Fibroblast of villous mesenchyme (primary cell): ENCODE measurements at regions not wholly inside any gene's neighbourhood (a gene's known extent, or its start where the extent isn't known, plus 50 kb on each side); places are given as distances from the start of the nearest gene placed in this dataset.

Source experiments
- DNase-seq: peaks from one replicate; pipeline ENCODE4 v3.0.0-alpha.2; 2010; ENCODE audit warnings: low read depth
- H3K4me3 ChIP-seq: 2 replicates; pipeline ENCODE4 v1.5.1; 2011; ENCODE audit warnings: low read depth, mild to moderate bottlenecking, low read length
- TF ChIP-seq, protein P1 (sequence below): IDR thresholded peaks from 2 replicates; pipeline ENCODE4 v1.5.1; 2012; ENCODE audit warnings: low read depth, mild to moderate bottlenecking, low read length; ENCODE audit not compliant: insufficient read depth

GRCh38 chr4:18533262-18533775 is 511.8 kb upstream of the LCORL start:
- no peak overlapping the region for H3K4me3 ChIP-seq
- TF ChIP-seq, protein P1, sequence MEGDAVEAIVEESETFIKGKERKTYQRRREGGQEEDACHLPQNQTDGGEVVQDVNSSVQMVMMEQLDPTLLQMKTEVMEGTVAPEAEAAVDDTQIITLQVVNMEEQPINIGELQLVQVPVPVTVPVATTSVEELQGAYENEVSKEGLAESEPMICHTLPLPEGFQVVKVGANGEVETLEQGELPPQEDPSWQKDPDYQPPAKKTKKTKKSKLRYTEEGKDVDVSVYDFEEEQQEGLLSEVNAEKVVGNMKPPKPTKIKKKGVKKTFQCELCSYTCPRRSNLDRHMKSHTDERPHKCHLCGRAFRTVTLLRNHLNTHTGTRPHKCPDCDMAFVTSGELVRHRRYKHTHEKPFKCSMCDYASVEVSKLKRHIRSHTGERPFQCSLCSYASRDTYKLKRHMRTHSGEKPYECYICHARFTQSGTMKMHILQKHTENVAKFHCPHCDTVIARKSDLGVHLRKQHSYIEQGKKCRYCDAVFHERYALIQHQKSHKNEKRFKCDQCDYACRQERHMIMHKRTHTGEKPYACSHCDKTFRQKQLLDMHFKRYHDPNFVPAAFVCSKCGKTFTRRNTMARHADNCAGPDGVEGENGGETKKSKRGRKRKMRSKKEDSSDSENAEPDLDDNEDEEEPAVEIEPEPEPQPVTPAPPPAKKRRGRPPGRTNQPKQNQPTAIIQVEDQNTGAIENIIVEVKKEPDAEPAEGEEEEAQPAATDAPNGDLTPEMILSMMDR, result no peak
- no peak for DNase-seq

DNA sequence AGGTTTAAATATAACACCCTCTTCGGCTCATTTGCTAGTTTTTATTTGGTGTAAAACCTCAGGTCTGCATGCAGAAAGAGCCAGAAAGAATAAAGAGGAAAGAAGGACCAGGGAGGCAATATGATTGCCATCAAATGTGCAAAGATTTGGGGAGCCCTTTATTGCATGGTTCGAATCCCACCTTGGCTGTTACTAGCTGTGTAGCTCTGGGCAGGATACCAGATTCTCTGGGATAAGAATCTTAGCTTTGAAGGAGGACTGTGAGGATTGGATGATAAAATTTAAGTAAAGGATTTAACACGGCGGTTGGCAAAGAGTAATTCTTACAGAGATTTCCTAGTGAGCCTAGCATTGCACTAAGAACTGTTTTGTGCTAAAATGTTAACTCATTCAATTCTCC is 510.2 kb upstream of the LCORL start:
- TF ChIP-seq, protein P1, result no peak
- no peak for DNase-seq

GRCh38 chr4:18529482-18529881 is 507.9 kb upstream of the LCORL start:
- DNase-seq, result no peak
- no peak overlapping the region for H3K4me3 ChIP-seq
- TF ChIP-seq, protein P1, result no peak

More for the DNA sequence above, 510.2 kb upstream of the LCORL start:
- H3K4me3 ChIP-seq, result no peak overlapping the region

- DNase-seq, result no peak
- TF ChIP-seq, protein P1, result no peak
- no peak overlapping the region for H3K4me3 ChIP-seq
Measured at GRCh38 chr4:18524667-18525066, 503.1 kb upstream of the LCORL start.

DNA sequence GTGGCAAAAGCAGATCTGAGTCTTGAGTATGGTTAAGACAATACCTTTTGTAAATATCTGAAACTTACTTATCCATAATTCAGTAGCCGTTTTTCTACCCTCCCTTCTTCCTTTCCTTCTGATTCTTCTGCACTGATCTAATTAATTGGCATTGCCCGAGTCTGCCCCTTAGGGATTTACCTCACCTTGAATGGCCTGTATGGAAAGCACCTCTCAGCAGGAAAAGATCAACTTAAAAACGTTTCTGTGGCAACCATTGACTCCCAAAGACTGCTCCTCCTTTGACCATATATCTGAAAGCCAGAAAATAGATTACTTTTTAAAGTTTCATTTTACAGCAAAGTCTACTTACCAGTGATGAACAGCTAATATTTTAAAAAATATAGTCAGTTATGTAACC is 496.5 kb upstream of the LCORL start:
- no peak overlapping the region for H3K4me3 ChIP-seq
- no peak for DNase-seq
- TF ChIP-seq, protein P1, result no peak

DNA sequence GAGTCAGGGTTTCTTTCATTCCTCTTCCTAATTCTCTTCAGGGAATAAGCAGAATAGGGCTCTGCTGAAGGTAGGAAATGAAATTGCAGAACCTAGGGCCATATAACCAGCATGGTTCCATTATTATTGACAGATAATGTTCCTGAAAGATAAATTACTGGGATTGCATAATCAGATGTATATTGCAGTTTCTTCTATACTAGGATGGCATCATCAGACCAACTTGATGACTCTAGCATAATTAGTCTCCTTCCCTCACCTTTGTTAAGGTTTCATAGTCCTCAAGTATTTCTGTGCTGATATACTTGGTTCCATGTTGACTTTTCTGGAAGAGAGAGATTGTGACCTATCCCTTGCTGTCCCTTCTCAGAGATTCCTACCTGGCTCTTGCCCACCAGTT is 492.3 kb upstream of the LCORL start:
- H3K4me3 ChIP-seq, result no peak overlapping the region
- TF ChIP-seq, protein P1, result no peak
- no peak for DNase-seq

DNA sequence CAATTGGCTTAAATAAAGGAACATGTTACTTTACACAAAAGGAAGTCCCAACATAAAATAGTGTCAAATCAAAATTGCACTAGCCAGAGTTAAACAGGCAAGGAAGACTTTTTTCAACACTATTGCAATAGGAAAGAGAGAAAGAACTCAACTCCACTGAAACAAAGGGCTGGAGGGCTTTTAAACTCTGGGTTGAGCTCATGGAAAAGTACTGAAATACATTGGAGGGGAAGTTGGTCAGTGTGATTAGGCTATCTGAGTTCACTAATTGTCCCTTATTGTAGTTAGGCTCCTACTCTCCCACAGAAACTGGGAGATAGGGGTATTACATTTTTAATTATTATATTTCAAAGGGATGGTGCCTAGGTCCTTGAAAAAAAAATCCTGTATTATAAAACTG is 491.2 kb upstream of the LCORL start:
- DNase-seq, result no peak
- H3K4me3 ChIP-seq, result no peak overlapping the region
- TF ChIP-seq, protein P1, result no peak
